Omental fat pad (tissue), 3 donors: ENCODE measurements at regions not wholly inside any gene's neighbourhood (a gene's known extent, or its start where the extent isn't known, plus 50 kb on each side); places are given as distances from the start of the nearest gene placed in this dataset.

Experiments
- ATAC-seq: fragments of 150-250 bp; one replicate; pipeline ENCODE4 v1.9.1; 2016; ENCODE audit warnings: mild to moderate bottlenecking, moderate library complexity; ENCODE audit not compliant: low FRiP score
- DNase-seq: peaks from one replicate; pipeline ENCODE4 v3.0.0-alpha.2; 2019; ENCODE audit warnings: low spot score
- CTCF ChIP-seq, 3 donors: fragments of 450-650 bp; IDR thresholded peaks; one replicate each; pipeline ENCODE4 v1.5.1; 2016 to 2017; ENCODE audit warnings: antibody characterized with exemption in 3 of 3, mild to moderate bottlenecking in 3 of 3, moderate library complexity in 2 of 3

GRCh38 chr13:71068041-71068440 is 799.0 kb downstream of the DACH1 start:
- no peak for TF ChIP-seq CTCF (IDR thresholded peaks at IDR 0.05)
- DNase-seq: no peak
- no peak for ATAC-seq

- ATAC-seq: no peak
- no peak for DNase-seq
- no peak for TF ChIP-seq CTCF (IDR thresholded peaks at IDR 0.05)
These were observed 799.7 kb downstream of the DACH1 start for GRCh38 chr13:71067165-71067815.

- no peak for TF ChIP-seq CTCF (IDR thresholded peaks at IDR 0.05)
- DNase-seq (no peak), ATAC-seq (no peak)
These were observed 810.4 kb downstream of the DACH1 start for GRCh38 chr13:71056581-71056980.

- TF ChIP-seq CTCF (IDR thresholded peaks at IDR 0.05): no peak
- DNase-seq: no peak
- no peak for ATAC-seq
These were observed 811.4 kb downstream of the DACH1 start for GRCh38 chr13:71055644-71056043.

- no peak for TF ChIP-seq CTCF (IDR thresholded peaks at IDR 0.05)
These were observed 812.0 kb downstream of the DACH1 start for GRCh38 chr13:71055047-71055446.

GRCh38 chr13:71054358-71054757 is 812.6 kb downstream of the DACH1 start:
- TF ChIP-seq CTCF (IDR thresholded peaks at IDR 0.05): no peak
- DNase-seq (no peak), ATAC-seq (no peak)

More at GRCh38 chr13:71055047-71055446, 812.0 kb downstream of the DACH1 start:
- no peak for ATAC-seq
- no peak for DNase-seq

GRCh38 chr13:71051573-71051972 is 815.4 kb downstream of the DACH1 start:
- ATAC-seq: no peak

More at GRCh38 chr13:71051573-71051972, 815.4 kb downstream of the DACH1 start:
- no peak for DNase-seq
- no peak for TF ChIP-seq CTCF (IDR thresholded peaks at IDR 0.05)
